ENCODE measurements at regions not wholly inside any gene's neighbourhood (a gene's known extent, or its start where the extent isn't known, plus 50 kb on each side); places are given as distances from the start of the nearest gene placed in this dataset.

DNA sequence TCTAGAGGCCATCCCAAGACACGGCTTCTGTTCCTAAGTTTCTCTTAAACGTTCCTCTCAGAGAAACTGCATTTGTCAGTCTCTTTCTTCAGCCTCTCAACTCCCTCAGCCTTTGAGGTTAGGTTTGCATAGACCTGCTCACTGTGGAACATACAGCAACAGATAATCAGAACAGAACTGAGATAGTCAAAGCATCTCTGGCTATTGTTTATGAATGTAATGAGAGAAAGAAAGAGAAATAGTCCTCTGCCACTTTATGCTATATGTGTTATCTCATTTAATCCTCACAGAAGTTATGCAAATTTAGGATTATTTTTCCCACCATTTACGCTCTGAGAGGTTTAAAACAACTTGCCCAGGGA lies 190.6 kb downstream of the PHLDA1 start:
- ATAC-seq (ENCODE audit: low read depth) (no peak), DNase-seq (no peak)
- no peaks in the 10 kb centered on the region; the same call in 1 of the 2 replicates for H3K9me1 ChIP-seq (ENCODE audit: insufficient read depth, low read length)
- H2BK5ac ChIP-seq (ENCODE audit: low read depth, low read length, poor library complexity, severe bottlenecking) = no peak overlapping the region
- no peak overlapping the region for H4K91ac ChIP-seq (ENCODE audit: insufficient read depth, low read depth, low read length)
- no peak overlapping the region for H3K23ac ChIP-seq (ENCODE audit: low read depth, low read length)
- in situ Hi-C loops (cut with MboI; ENCODE audit: low sequenced_read_pairs) (no loop called here), intact Hi-C loops (cut with micrococcal nuclease) (no loop called here), dilution Hi-C loops (cut with HindIII; ENCODE audit: low sequenced_read_pairs, unreplicated experiment) (no loop called here)
- no peak overlapping the region; the same call in 2 of the 3 replicates for H2BK15ac ChIP-seq (ENCODE audit: low read depth, low read length)
- no peak for TF ChIP-seq CHD1 (IDR thresholded peaks at IDR 0.05; ENCODE audit: low read depth, low read length)
- no peak for TF ChIP-seq BHLHE40 (IDR thresholded peaks at IDR 0.05; ENCODE audit: low read depth, low read length)
- TF ChIP-seq MAZ (IDR thresholded peaks at IDR 0.05; ENCODE audit: borderline replicate concordance, low read depth, low read length) = no peak
- no peak for TF ChIP-seq FOS (IDR thresholded peaks at IDR 0.05; ENCODE audit: low read depth, low read length)
- TF ChIP-seq NFE2L2 (IDR thresholded peaks at IDR 0.05; ENCODE audit: low read depth, low read length) = no peak
- H3K4ac ChIP-seq (ENCODE audit: low read depth, low read length) = no peak overlapping the region
- ChIA-PET CTCF (no interaction called here), POLR2A (ENCODE audit: unreplicated experiment) (no interaction called here)
- no peak overlapping the region for H3K4me3 ChIP-seq (ENCODE audit: insufficient read depth, low read depth, low read length)
- H4K20me1 ChIP-seq (ENCODE audit: insufficient read depth, low read length) = no peaks in the 10 kb centered on the region
- no peaks in the 10 kb centered on the region for H3K79me1 ChIP-seq (ENCODE audit: low read depth in 1 of 2, low read length in 2 of 2)
- H2AK5ac ChIP-seq (ENCODE audit: low read depth, low read length) = no peak overlapping the region
- H3K9me3 ChIP-seq (ENCODE audit: control insufficient read depth, insufficient read depth, low read length) = 0 out of 2 replicates have a peak, but pooled peaks cover 1% of the 10 kb centered on the region
- H3K9ac ChIP-seq (ENCODE audit: low read depth, low read length) = no peak overlapping the region
- no peak overlapping the region for H4K5ac ChIP-seq (ENCODE audit: low read depth, low read length)
- H3K36me3 ChIP-seq (ENCODE audit: control insufficient read depth, insufficient read depth, low read length) = no peaks in the 10 kb centered on the region
- WGBS, 2 experiments (ENCODE audit: extremely low coverage in 2 of 2, insufficient read length in 1 of 2) = no CpG with 5 or more reads among the region's 3 CpGs
- H3K27ac ChIP-seq (ENCODE audit: insufficient read depth, low read length) = no peak overlapping the region
- H3K18ac ChIP-seq (ENCODE audit: low read depth, low read length) = no peak overlapping the region
- H2AK9ac ChIP-seq (replicated peaks; ENCODE audit: low read depth, low read length, poor library complexity) = no peak overlapping the region
- no peak overlapping the region for H3K56ac ChIP-seq (ENCODE audit: extremely low read depth, insufficient read depth, low read length)
- H3K4me2 ChIP-seq (ENCODE audit: low read depth, low read length) = no peak overlapping the region
- peaks cover 3% of the 10 kb centered on the region; the same call in 1 of the 2 replicates for H3K4me1 ChIP-seq (ENCODE audit: control insufficient read depth, insufficient read depth, low read length)
- H3K14ac ChIP-seq (replicated peaks; ENCODE audit: low read depth, low read length) = no peak overlapping the region
- H3K27me3 ChIP-seq (ENCODE audit: control insufficient read depth, insufficient read depth, low read length) = no peaks in the 10 kb centered on the region
- no peak overlapping the region for H2BK20ac ChIP-seq (ENCODE audit: low read depth, low read length)
- BruUV-seq (replicated peaks) = no TSS peak
- peak overlapping the region; percentile 62; the same call in 1 of the 2 replicates for H2BK120ac ChIP-seq (ENCODE audit: low read depth, low read length)
- no peak overlapping the region for H2AFZ ChIP-seq (replicated peaks; ENCODE audit: low read length, poor library complexity)
- H4K8ac ChIP-seq (ENCODE audit: low read depth in 2 of 2, low read length in 2 of 2) = no peak overlapping the region
